Psoas muscle (tissue), 7 donors: ENCODE measurements at regions not wholly inside any gene's neighbourhood (a gene's known extent, or its start where the extent isn't known, plus 50 kb on each side); places are given as distances from the start of the nearest gene placed in this dataset.

Experiments
- ATAC-seq, 4 donors: fragments of 200-7000 bp; cut with Tn5 transposase; one replicate each; pipeline ENCODE4 v1.9.1; 2020; ENCODE audit warnings: moderate library complexity in 3 of 4, mild to moderate bottlenecking in 2 of 4
- DNase-seq, 2 donors: peaks; one replicate each; pipeline ENCODE4 v3.0.0-alpha.2; 2020
- H3K27ac ChIP-seq: fragments of 200-600 bp; one replicate; pipeline ENCODE4 v1.8.0; 2022
- H3K27me3 ChIP-seq, 3 donors: fragments of 200-600 bp in 1 of 3; one replicate each; pipeline versions ENCODE4 v1.6.1 to v1.8.0; 2013 to 2022; ENCODE audit warnings: low read length in 2 of 3, mild to moderate bottlenecking in 2 of 3, moderate library complexity in 1 of 3; ENCODE audit not compliant: insufficient read depth in 3 of 3
- H3K36me3 ChIP-seq, 2 donors: fragments of 200-600 bp in 1 of 2; one replicate each; pipeline versions ENCODE4 v1.6.1 to v1.8.0; 2013 to 2022; ENCODE audit warnings: low read depth in 1 of 2, mild to moderate bottlenecking in 1 of 2, moderate library complexity in 1 of 2; ENCODE audit not compliant: insufficient read depth in 1 of 2
- H3K4me1 ChIP-seq: fragments of 200-600 bp; one replicate; pipeline ENCODE4 v1.8.0; 2022
- H3K4me3 ChIP-seq: fragments of 200-600 bp; one replicate; pipeline ENCODE4 v1.8.0; 2022; ENCODE audit warnings: mild to moderate bottlenecking
- H3K9me3 ChIP-seq: fragments of 200-600 bp; one replicate; pipeline ENCODE4 v1.8.0; 2022
- CTCF ChIP-seq: fragments of 200-600 bp; IDR thresholded peaks from one replicate; pipeline ENCODE4 v1.8.0; 2022; ENCODE audit warnings: antibody characterized with exemption
- WGBS, 3 donors: extraction: QIAGEN DNeasy Blood & Tissue Kit; methylation state at CpG; one replicate each; pipeline versions ENCODE4 v1.1.6 to v1.1.7; 2013; 5-methylcytosine and 5-hydroxymethylcytosine counted together
- intact Hi-C, 2 donors: fragments of 100-400 bp; cut with DNase I; formaldehyde crosslinking; loops; one replicate each; pipeline versions ENCODE4 v1.11.0 to v1.14.2; 2022
- donor health status: healthy with polysubstance abuse.
- donor health status: DM: no; HTN: no; CAD: no; lungs with moderate emphysema.
- donor health status: Bipolar disorder and iron deficiency.
- donor health status: healthy.
- donor health status: DM: yes; HTN: yes; CAD: no.
- donor health status: DM: no; HTN: no; CAD: no.
- donor health status: DM: yes; HTN: yes; CAD: no.

GRCh38 chr6:102571236-102571908 lies 1177.9 kb downstream of the GRIK2 start:
- Histone ChIP-seq H3K9me3 (no peaks in the 10 kb centered on the region), H3K4me3 (no peak overlapping the region), H3K27ac (no peak overlapping the region), H3K36me3 (no peaks in the 10 kb centered on the region), H3K4me1 (no peaks in the 10 kb centered on the region), H3K27me3 (no peaks in the 10 kb centered on the region)
- intact Hi-C loops = no loop called here
- ATAC-seq (no peak), DNase-seq (no peak)
- TF ChIP-seq CTCF = no peak
- 69 to 78% (median 74%) methylated on average over 2 of the region's 2 CpGs for WGBS, 3 donors

- ATAC-seq (no peak), DNase-seq (no peak)
- Histone ChIP-seq H3K9me3 (no peaks in the 10 kb centered on the region), H3K36me3 (no peaks in the 10 kb centered on the region), H3K27ac (no peak overlapping the region), H3K27me3 (no peaks in the 10 kb centered on the region), H3K4me3 (no peak overlapping the region), H3K4me1 (no peaks in the 10 kb centered on the region)
- WGBS, 3 donors = 58 to 74% (median 61%) methylated on average over 1 of the region's 1 CpG
- no peak for TF ChIP-seq CTCF
- intact Hi-C loops = no loop called here
These were observed 1169.2 kb downstream of the GRIK2 start for GRCh38 chr6:102562713-102563112.

DNA sequence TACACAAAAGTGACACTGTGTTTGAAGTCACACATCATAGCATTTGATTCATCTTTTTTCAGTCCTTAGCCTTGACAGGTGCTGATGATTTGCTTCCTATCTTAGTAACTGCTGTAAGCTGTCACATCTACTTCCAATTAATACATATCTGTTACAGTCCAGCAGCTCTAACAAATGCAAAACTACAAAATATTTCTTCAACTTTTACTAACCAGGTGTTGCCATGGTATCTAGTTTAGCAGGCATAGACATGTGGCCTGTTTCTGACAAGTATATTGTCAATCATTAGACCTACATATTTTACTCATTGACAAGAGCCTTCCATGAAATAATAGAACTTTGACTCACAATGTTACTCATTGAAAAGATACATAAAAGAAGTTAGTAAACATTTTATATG lies 1159.7 kb downstream of the GRIK2 start:
- Histone ChIP-seq H3K27ac (no peak overlapping the region), H3K9me3 (no peaks in the 10 kb centered on the region), H3K27me3 (no peaks in the 10 kb centered on the region), H3K4me3 (no peak overlapping the region), H3K36me3 (no peaks in the 10 kb centered on the region), H3K4me1 (no peaks in the 10 kb centered on the region)
- TF ChIP-seq CTCF = no peak
- intact Hi-C loops = no loop called here
- no peak for DNase-seq
- ATAC-seq = no peak

- intact Hi-C loops = no loop called here
- no peaks in the 10 kb centered on the region for H3K36me3 ChIP-seq
- TF ChIP-seq CTCF = no peak
- no peaks in the 10 kb centered on the region for H3K9me3 ChIP-seq
- no peak for DNase-seq
- no peak overlapping the region for H3K4me3 ChIP-seq
- H3K27me3 ChIP-seq = no peaks in the 10 kb centered on the region
- no peak for ATAC-seq
- no peaks in the 10 kb centered on the region for H3K4me1 ChIP-seq
- 61 to 62% (median 62%) methylated on average over 6 of the region's 6 CpGs for WGBS, 3 donors
- H3K27ac ChIP-seq = no peak overlapping the region
These were observed 1155.8 kb downstream of the GRIK2 start for GRCh38 chr6:102549221-102549874.

DNA sequence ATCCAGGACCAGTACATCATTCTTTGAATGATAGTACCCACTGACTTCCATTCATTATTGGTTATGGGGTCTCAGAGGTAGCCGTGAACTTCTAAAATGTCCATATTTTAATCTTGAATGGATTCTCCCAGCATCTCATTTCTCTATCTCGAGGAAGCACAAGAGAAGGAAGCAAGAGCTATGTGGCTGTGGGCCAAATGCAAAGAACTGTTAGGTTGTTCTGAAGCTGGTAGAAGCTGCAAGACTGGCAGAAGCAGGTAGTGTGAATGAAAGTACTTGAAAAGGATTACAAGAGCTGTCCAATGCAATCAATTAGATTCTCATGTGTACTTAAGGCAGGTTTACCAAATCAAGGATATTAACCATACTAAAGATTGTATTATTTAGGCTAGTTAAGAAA lies 1131.8 kb downstream of the GRIK2 start:
- TF ChIP-seq CTCF = no peak
- no peak overlapping the region for H3K4me3 ChIP-seq
- intact Hi-C loops = no loop called here
- 66 to 69% (median 67%) methylated on average over 2 of the region's 2 CpGs for WGBS, 3 donors
- DNase-seq (no peak), ATAC-seq (no peak)
- H3K36me3 ChIP-seq = no peaks in the 10 kb centered on the region
- H3K27ac ChIP-seq = no peak overlapping the region
- no peaks in the 10 kb centered on the region for H3K4me1 ChIP-seq
- no peaks in the 10 kb centered on the region for H3K27me3 ChIP-seq
- H3K9me3 ChIP-seq = no peaks in the 10 kb centered on the region
